Fibroblast of skin of left quadriceps (primary cell): ENCODE measurements at regions not wholly inside any gene's neighbourhood (a gene's known extent, or its start where the extent isn't known, plus 50 kb on each side); places are given as distances from the start of the nearest gene placed in this dataset.
"Not testable (repeated sequence)": the region's sequence is repeated elsewhere in the genome, so short reads cannot be mapped to it uniquely, and the experiment has no call there.

Source experiments
- DNase-seq, 2 experiments: peaks; one replicate each; pipeline ENCODE4 v3.0.0-alpha.2; 2013; ENCODE audit warnings: low read depth in 2 of 2

- no peak for DNase-seq
Observed at GRCh38 chr2:61677306-61677705, 139.2 kb upstream of the XPO1 start.

GRCh38 chr2:61675204-61675603 is 137.0 kb upstream of the XPO1 start:
- DNase-seq = no peak

GRCh38 chr2:61671561-61672315 is 133.6 kb upstream of the XPO1 start:
- no peak for DNase-seq

GRCh38 chr2:61670591-61671501 is 132.7 kb upstream of the XPO1 start:
- DNase-seq = no peak

GRCh38 chr2:61664190-61664589 is 126.0 kb upstream of the XPO1 start:
- no peak for DNase-seq

- DNase-seq = no peak
Observed at GRCh38 chr2:61662990-61663389, 124.8 kb upstream of the XPO1 start.

GRCh38 chr2:61660511-61661388 is 122.6 kb upstream of the XPO1 start:
- DNase-seq = no peak

- DNase-seq = peak; percentile 7 to 10
Observed at GRCh38 chr2:61658841-61659780, 121.0 kb upstream of the XPO1 start.

- DNase-seq = not testable (repeated sequence)
Observed at GRCh38 chr2:61649946-61650345, 111.8 kb upstream of the XPO1 start.

- DNase-seq = no peak
Observed at GRCh38 chr2:61649021-61649420, 110.9 kb upstream of the XPO1 start.

GRCh38 chr2:61647044-61647443 is 108.9 kb upstream of the XPO1 start:
- DNase-seq = no peak

GRCh38 chr2:61645911-61646310 is 107.8 kb upstream of the XPO1 start:
- DNase-seq = peak; percentile 67 to 68

- not testable (repeated sequence) for DNase-seq
Observed at GRCh38 chr2:61643153-61643552, 105.0 kb upstream of the XPO1 start.

- no peak for DNase-seq
Observed at GRCh38 chr2:61640406-61640805, 102.2 kb upstream of the XPO1 start.

- DNase-seq = no peak
Observed at GRCh38 chr2:61639721-61640120, 101.6 kb upstream of the XPO1 start.

GRCh38 chr2:61636686-61637085 is 98.5 kb upstream of the XPO1 start:
- DNase-seq = no peak

- no peak for DNase-seq
Observed at GRCh38 chr2:61634512-61634911, 96.4 kb upstream of the XPO1 start.

GRCh38 chr2:61633250-61633649 is 95.1 kb upstream of the XPO1 start:
- no peak for DNase-seq

GRCh38 chr2:61632276-61633169 is 94.4 kb upstream of the XPO1 start:
- DNase-seq = no peak

GRCh38 chr2:61631321-61631720 is 93.2 kb upstream of the XPO1 start:
- DNase-seq = no peak
